HL-60 (cell line): ENCODE measurements at regions not wholly inside any gene's neighbourhood (a gene's known extent, or its start where the extent isn't known, plus 50 kb on each side); places are given as distances from the start of the nearest gene placed in this dataset.

ENCODE experiments used
- DNase-seq, 2 experiments: peaks; one replicate each; pipeline ENCODE4 v3.0.0-alpha.2; 2010 to 2020; ENCODE audit warnings: low read depth in 1 of 2, low spot score in 1 of 2
- H3K27ac ChIP-seq: fragments of 250-450 bp; sonication (Bioruptor Pico); replicated peaks from 2 replicates; pipeline ENCODE4 v1.5.1; 2020; ENCODE audit warnings: mild to moderate bottlenecking, moderate library complexity
- H3K27me3 ChIP-seq: fragments of 250-450 bp; sonication (Bioruptor Pico); 2 replicates; pipeline ENCODE4 v1.5.1; 2021; ENCODE audit warnings: mild to moderate bottlenecking, moderate library complexity; ENCODE audit not compliant: insufficient read depth, poor library complexity, severe bottlenecking
- H3K4me3 ChIP-seq: replicated peaks from 2 replicates; pipeline ENCODE4 v1.5.1; 2011; ENCODE audit warnings: mild to moderate bottlenecking, control low read depth, low read length; ENCODE audit not compliant: insufficient read depth
- GABPA ChIP-seq: IDR thresholded peaks from 2 replicates; pipeline ENCODE4 v1.6.1; 2012; ENCODE audit warnings: low read depth
- POLR2AphosphoS5 ChIP-seq: IDR thresholded peaks from 2 replicates; pipeline ENCODE4 v1.6.1; 2012; ENCODE audit warnings: low read depth
- SPI1 ChIP-seq: IDR thresholded peaks from 2 replicates; pipeline ENCODE4 v1.6.1; 2012; ENCODE audit warnings: low read depth, mild to moderate bottlenecking, borderline replicate concordance
- TF ChIP-seq, protein P1 (sequence below): IDR thresholded peaks from one replicate; pipeline ENCODE4 v1.5.1; 2011; ENCODE audit warnings: low read length, control low read depth, inconsistent platforms; ENCODE audit not compliant: insufficient read depth
- TF ChIP-seq, protein P2 (sequence below): IDR thresholded peaks from 2 replicates; pipeline ENCODE4 v1.6.1; 2012; ENCODE audit warnings: low read depth; ENCODE audit not compliant: insufficient replicate concordance

DNA sequence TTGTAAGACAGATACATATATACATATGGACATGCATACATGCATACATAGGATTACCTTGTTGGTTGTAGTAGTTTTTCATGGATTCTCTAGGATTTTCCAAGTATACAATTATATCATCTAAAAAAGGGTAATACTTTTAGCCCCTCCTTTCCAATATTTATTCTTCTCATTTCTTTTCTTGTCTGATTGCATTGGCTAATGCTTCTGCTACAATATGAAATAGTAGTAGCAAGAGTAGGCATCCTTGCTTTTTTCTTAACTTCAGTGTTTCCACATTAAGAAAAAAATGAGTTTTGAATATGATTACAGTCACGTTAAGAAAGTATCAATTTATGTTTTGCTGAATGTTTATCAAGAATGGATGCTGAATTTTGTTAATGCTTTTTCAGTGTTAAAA, 58.0 kb downstream of the RBFOX3 start:
- no peak overlapping the region for H3K4me3 ChIP-seq
- DNase-seq, result no peak
- no peak for TF ChIP-seq POLR2AphosphoS5
- TF ChIP-seq GABPA, result no peak
- TF ChIP-seq, protein P1, sequence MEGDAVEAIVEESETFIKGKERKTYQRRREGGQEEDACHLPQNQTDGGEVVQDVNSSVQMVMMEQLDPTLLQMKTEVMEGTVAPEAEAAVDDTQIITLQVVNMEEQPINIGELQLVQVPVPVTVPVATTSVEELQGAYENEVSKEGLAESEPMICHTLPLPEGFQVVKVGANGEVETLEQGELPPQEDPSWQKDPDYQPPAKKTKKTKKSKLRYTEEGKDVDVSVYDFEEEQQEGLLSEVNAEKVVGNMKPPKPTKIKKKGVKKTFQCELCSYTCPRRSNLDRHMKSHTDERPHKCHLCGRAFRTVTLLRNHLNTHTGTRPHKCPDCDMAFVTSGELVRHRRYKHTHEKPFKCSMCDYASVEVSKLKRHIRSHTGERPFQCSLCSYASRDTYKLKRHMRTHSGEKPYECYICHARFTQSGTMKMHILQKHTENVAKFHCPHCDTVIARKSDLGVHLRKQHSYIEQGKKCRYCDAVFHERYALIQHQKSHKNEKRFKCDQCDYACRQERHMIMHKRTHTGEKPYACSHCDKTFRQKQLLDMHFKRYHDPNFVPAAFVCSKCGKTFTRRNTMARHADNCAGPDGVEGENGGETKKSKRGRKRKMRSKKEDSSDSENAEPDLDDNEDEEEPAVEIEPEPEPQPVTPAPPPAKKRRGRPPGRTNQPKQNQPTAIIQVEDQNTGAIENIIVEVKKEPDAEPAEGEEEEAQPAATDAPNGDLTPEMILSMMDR, result no peak
- no peak for TF ChIP-seq SPI1
- TF ChIP-seq, protein P2, sequence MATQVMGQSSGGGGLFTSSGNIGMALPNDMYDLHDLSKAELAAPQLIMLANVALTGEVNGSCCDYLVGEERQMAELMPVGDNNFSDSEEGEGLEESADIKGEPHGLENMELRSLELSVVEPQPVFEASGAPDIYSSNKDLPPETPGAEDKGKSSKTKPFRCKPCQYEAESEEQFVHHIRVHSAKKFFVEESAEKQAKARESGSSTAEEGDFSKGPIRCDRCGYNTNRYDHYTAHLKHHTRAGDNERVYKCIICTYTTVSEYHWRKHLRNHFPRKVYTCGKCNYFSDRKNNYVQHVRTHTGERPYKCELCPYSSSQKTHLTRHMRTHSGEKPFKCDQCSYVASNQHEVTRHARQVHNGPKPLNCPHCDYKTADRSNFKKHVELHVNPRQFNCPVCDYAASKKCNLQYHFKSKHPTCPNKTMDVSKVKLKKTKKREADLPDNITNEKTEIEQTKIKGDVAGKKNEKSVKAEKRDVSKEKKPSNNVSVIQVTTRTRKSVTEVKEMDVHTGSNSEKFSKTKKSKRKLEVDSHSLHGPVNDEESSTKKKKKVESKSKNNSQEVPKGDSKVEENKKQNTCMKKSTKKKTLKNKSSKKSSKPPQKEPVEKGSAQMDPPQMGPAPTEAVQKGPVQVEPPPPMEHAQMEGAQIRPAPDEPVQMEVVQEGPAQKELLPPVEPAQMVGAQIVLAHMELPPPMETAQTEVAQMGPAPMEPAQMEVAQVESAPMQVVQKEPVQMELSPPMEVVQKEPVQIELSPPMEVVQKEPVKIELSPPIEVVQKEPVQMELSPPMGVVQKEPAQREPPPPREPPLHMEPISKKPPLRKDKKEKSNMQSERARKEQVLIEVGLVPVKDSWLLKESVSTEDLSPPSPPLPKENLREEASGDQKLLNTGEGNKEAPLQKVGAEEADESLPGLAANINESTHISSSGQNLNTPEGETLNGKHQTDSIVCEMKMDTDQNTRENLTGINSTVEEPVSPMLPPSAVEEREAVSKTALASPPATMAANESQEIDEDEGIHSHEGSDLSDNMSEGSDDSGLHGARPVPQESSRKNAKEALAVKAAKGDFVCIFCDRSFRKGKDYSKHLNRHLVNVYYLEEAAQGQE, result no peak
- H3K27ac ChIP-seq, result no peak overlapping the region
- H3K27me3 ChIP-seq, result no peaks in the 10 kb centered on the region

DNA sequence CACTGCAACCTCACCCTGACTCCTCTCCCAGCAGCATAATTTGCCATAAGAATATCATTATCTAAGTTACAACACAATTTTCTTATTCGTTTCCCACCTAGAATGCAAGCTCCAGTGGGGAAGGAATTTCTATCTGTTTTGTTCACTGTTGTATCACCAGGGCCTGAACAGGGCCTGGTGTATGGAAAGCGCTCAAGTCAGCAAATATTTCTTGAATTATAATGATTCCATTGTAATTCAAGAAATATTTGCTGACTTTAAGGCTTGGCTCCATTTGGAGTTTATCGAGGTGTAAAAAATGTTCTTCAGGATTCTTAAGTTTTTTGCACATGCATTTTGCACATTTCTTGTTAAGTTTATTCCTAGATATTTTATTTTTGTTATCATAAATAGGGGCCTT, 58.4 kb downstream of the RBFOX3 start:
- Histone ChIP-seq H3K27me3 (no peaks in the 10 kb centered on the region), H3K27ac (no peak overlapping the region), H3K4me3 (no peak overlapping the region)
- TF ChIP-seq, protein P2, result no peak
- TF ChIP-seq POLR2AphosphoS5 (no peak), GABPA (no peak), SPI1 (no peak)
- TF ChIP-seq, protein P1, result no peak
- DNase-seq, result no peak

DNA sequence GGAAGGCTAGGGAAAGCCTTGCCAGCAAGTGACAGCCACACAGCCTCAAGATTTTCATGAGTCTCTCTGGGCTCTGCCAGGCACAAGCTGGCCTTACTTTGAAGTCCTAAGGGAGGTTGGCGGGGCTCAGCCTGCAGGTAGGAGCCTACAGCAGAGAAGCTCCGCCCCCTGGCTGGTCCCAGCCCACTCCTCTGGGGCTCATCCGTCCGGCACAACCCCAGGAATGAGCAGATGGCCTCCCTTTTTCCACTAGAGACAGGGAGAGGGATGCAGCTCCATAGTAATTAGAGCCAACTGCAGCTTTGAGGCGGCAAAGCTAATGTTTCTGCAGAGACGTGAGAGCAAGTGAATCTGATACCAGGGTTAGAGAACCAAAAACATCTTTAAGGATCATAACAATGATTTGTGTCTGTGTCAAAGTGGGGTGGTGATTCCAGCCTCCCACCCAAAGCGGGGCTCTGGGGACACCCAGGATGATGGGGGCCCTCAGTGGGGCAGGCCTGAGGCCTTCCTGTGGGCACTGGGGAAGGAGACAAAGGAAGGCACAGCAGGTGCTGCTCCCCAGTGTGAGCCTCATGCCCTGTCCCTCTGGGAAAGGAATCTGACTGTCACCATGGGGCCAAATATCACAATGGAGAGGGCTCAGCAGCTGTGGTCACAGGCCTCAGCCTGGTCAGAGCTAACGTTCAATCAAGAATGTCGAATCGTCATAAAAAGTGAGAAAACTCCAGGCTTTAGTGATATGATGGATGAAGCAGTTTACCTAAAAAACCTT, 61.5 kb downstream of the RBFOX3 start:
- H3K27me3 ChIP-seq, result no peaks in the 10 kb centered on the region

More for the DNA sequence above, 61.5 kb downstream of the RBFOX3 start:
- TF ChIP-seq SPI1 (no peak), GABPA (no peak), POLR2AphosphoS5 (no peak)
- TF ChIP-seq, protein P1, result no peak
- TF ChIP-seq, protein P2, result no peak
- Histone ChIP-seq H3K27ac (no peak overlapping the region), H3K4me3 (no peak overlapping the region)
- no peak for DNase-seq
